ENCODE measurements at regions not wholly inside any gene's neighbourhood (a gene's known extent, or its start where the extent isn't known, plus 50 kb on each side); places are given as distances from the start of the nearest gene placed in this dataset.

- no peak for TF ChIP-seq POLR2A (IDR thresholded peaks at IDR 0.05)
- no peak for TF ChIP-seq EP300 (IDR thresholded peaks at IDR 0.05)
- TF ChIP-seq CTCF (IDR thresholded peaks at IDR 0.05): no peak
- no peak for TF ChIP-seq POLR2AphosphoS5 (IDR thresholded peaks at IDR 0.05)
Measured at GRCh38 chr4:154082760-154083535, 294.1 kb upstream of the SFRP2 start.
